ENCODE measurements at regions not wholly inside any gene's neighbourhood (a gene's known extent, or its start where the extent isn't known, plus 50 kb on each side); places are given as distances from the start of the nearest gene placed in this dataset.

- no peak for DNase-seq
These were observed 144.5 kb upstream of the DCN start for GRCh38 chr12:91327131-91327530.

- DNase-seq, result no peak
These were observed 143.7 kb upstream of the DCN start for GRCh38 chr12:91326058-91327027.

- no peak for DNase-seq
These were observed 138.4 kb upstream of the DCN start for GRCh38 chr12:91320999-91321398.

- DNase-seq, result no peak
These were observed 136.6 kb upstream of the DCN start for GRCh38 chr12:91319071-91319760.

- DNase-seq, result no peak
These were observed 134.7 kb upstream of the DCN start for GRCh38 chr12:91317306-91317705.

- no peak for DNase-seq
These were observed 134.3 kb upstream of the DCN start for GRCh38 chr12:91316907-91317269.

- DNase-seq, result no peak
These were observed 133.7 kb upstream of the DCN start for GRCh38 chr12:91316161-91316906.

GRCh38 chr12:91311081-91311480, 128.5 kb upstream of the DCN start:
- no peak for DNase-seq

GRCh38 chr12:91309450-91309849, 126.8 kb upstream of the DCN start:
- no peak for DNase-seq

- DNase-seq, result no peak
These were observed 125.5 kb upstream of the DCN start for GRCh38 chr12:91307957-91308670.

- DNase-seq, result no peak
These were observed 107.7 kb upstream of the DCN start for GRCh38 chr12:91290354-91290753.

- no peak for DNase-seq
These were observed 107.3 kb upstream of the DCN start for GRCh38 chr12:91289906-91290305.

GRCh38 chr12:91289072-91289471, 106.5 kb upstream of the DCN start:
- no peak for DNase-seq

- DNase-seq, result no peak
These were observed 105.1 kb upstream of the DCN start for GRCh38 chr12:91287753-91288152.

- DNase-seq, result no peak
These were observed 95.5 kb upstream of the DCN start for GRCh38 chr12:91278126-91278525.

GRCh38 chr12:91276509-91276908, 93.9 kb upstream of the DCN start:
- no peak for DNase-seq

GRCh38 chr12:91275321-91275720, 92.7 kb upstream of the DCN start:
- no peak for DNase-seq

- DNase-seq, result peak; percentile 63
These were observed 92.3 kb upstream of the DCN start for GRCh38 chr12:91274916-91275315.

GRCh38 chr12:91273560-91273959, 90.9 kb upstream of the DCN start:
- DNase-seq, result no peak

GRCh38 chr12:91272461-91273063, 89.9 kb upstream of the DCN start:
- DNase-seq, result no peak

- DNase-seq, result no peak
These were observed 88.6 kb upstream of the DCN start for GRCh38 chr12:91271185-91271584.

- no peak for DNase-seq
These were observed 84.4 kb upstream of the DCN start for GRCh38 chr12:91267039-91267438.
